ENCODE measurements at regions not wholly inside any gene's neighbourhood (a gene's known extent, or its start where the extent isn't known, plus 50 kb on each side); places are given as distances from the start of the nearest gene placed in this dataset.

DNA sequence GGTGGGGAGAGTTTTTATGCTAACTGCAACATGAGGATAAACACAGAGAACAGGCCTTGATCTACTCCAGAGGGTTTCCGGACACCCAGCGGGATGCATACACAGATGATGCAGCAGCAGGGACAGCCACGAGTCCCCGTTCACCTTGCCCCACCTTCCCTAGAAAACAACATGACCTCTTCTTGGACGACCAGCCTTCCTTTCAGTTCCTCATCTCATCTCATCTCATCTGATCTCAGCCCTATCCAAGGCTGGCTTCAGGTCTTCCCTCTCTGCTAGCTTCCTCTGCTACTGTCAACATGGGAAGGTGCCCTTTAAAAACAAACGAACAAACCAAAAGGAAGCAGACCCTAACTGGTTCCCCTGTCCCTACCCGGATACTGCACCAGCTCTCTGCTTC is 1356.2 kb downstream of the TBC1D22A start:
- no peak for TF ChIP-seq ZFX (IDR thresholded peaks at IDR 0.05)
- TF ChIP-seq, protein P1, sequence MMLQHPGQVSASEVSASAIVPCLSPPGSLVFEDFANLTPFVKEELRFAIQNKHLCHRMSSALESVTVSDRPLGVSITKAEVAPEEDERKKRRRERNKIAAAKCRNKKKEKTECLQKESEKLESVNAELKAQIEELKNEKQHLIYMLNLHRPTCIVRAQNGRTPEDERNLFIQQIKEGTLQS (IDR thresholded peaks at IDR 0.05), result no peak
- TF ChIP-seq CBX3 (IDR thresholded peaks at IDR 0.05; ENCODE audit: low read depth), result no peak
- TF ChIP-seq POLR2A (IDR thresholded peaks at IDR 0.05; ENCODE audit: borderline replicate concordance, extremely low read depth, insufficient read depth, insufficient read length), result no peak
- TF ChIP-seq TCF7L2 (IDR thresholded peaks at IDR 0.05; ENCODE audit: borderline replicate concordance, extremely low read depth, insufficient read depth, insufficient read length), result no peak
- no peak for TF ChIP-seq SIN3A (IDR thresholded peaks at IDR 0.05; ENCODE audit: low read depth)
- ChIA-PET RAD21 (ENCODE audit: low non-redundant PET in 1 of 2, low total read pairs in 2 of 2, uncharacterized antibody in 2 of 2, unreplicated experiment in 2 of 2) (no interaction called here), CTCF (no interaction called here), POLR2A (no interaction called here)
- no peak for DNase-seq (ENCODE audit: low read depth, low spot score)
- no peaks in the 10 kb centered on the region for H4K20me1 ChIP-seq (ENCODE audit: insufficient read depth)
- no peak for ATAC-seq
- intact Hi-C loops (cut with micrococcal nuclease), result no loop called here
- no peaks in the 10 kb centered on the region; a peak in 1 of 4 replicates for H3K9me3 ChIP-seq (ENCODE audit: control insufficient read depth in 1 of 2, insufficient read depth in 1 of 2, low read depth in 1 of 2, low read length in 2 of 2)
- H3K4me1 ChIP-seq (ENCODE audit: control insufficient read depth in 1 of 2, insufficient read depth in 2 of 2, low read length in 2 of 2), result no peaks in the 10 kb centered on the region
- no peaks in the 10 kb centered on the region for H3K9me2 ChIP-seq (ENCODE audit: insufficient read depth)
- BruUV-seq (replicated peaks), result no TSS peak
- no peak overlapping the region for H3K4me3 ChIP-seq (replicated peaks in 1 of 2; ENCODE audit: low read depth in 1 of 2, low read length in 2 of 2)
- no peaks in the 10 kb centered on the region for H3K36me3 ChIP-seq (ENCODE audit: control insufficient read depth in 1 of 2, insufficient read depth in 2 of 2, low read length in 2 of 2)
- no peak overlapping the region for H3K27ac ChIP-seq (ENCODE audit: low read depth, low read length)
- no peaks in the 10 kb centered on the region for H3K79me2 ChIP-seq (ENCODE audit: insufficient read depth, low read length)
- H3K27me3 ChIP-seq (ENCODE audit: insufficient read depth, low read length), result no peaks in the 10 kb centered on the region
- no peak overlapping the region for H3K4me2 ChIP-seq (ENCODE audit: low read length)
- no peak overlapping the region for H2AFZ ChIP-seq (ENCODE audit: low read depth, low read length, poor library complexity, severe bottlenecking)
- no peak overlapping the region for H3K9ac ChIP-seq (ENCODE audit: low read length)

DNA sequence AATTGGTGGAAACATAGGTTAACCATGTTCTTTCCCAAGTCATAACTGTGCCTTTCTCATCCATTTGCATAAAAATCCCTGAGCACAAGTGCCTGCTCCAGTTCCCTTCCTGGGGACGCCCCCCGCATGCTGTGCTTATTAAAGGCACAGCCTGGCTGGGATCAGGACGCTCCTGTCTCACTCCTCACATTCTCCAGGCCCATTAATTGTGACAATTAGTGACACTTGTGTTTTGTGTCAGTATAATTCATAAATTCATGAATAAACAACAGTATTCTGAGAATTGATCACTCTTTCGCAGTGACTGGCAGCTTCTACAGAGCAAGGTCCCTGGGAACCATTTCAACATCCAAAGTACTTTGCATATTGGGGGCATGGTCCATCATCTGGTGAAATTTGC is 1354.4 kb downstream of the TBC1D22A start:
- Histone ChIP-seq H3K4me1 (ENCODE audit: control insufficient read depth in 1 of 2, insufficient read depth in 2 of 2, low read length in 2 of 2) (no peaks in the 10 kb centered on the region), H3K4me3 (replicated peaks in 1 of 2; ENCODE audit: low read depth in 1 of 2, low read length in 2 of 2) (no peak overlapping the region), H3K9ac (ENCODE audit: low read length) (no peak overlapping the region), H3K4me2 (ENCODE audit: low read length) (no peak overlapping the region), H2AFZ (ENCODE audit: low read depth, low read length, poor library complexity, severe bottlenecking) (no peak overlapping the region), H3K9me2 (ENCODE audit: insufficient read depth) (no peaks in the 10 kb centered on the region), H3K9me3 (ENCODE audit: control insufficient read depth in 1 of 2, insufficient read depth in 1 of 2, low read depth in 1 of 2, low read length in 2 of 2) (no peaks in the 10 kb centered on the region; a peak in 1 of 4 replicates), H3K27ac (ENCODE audit: low read depth, low read length) (no peak overlapping the region), H3K36me3 (ENCODE audit: control insufficient read depth in 1 of 2, insufficient read depth in 2 of 2, low read length in 2 of 2) (no peaks in the 10 kb centered on the region), H3K27me3 (ENCODE audit: insufficient read depth, low read length) (no peaks in the 10 kb centered on the region), H3K79me2 (ENCODE audit: insufficient read depth, low read length) (no peaks in the 10 kb centered on the region), H4K20me1 (ENCODE audit: insufficient read depth) (no peaks in the 10 kb centered on the region)
- ChIA-PET POLR2A (no interaction called here), CTCF (no interaction called here), RAD21 (ENCODE audit: low non-redundant PET in 1 of 2, low total read pairs in 2 of 2, uncharacterized antibody in 2 of 2, unreplicated experiment in 2 of 2) (no interaction called here)
- intact Hi-C loops (cut with micrococcal nuclease), result no loop called here
- DNase-seq (ENCODE audit: low read depth, low spot score) (no peak), ATAC-seq (no peak)
- no TSS peak for BruUV-seq (replicated peaks)
- TF ChIP-seq CEBPB (IDR thresholded peaks at IDR 0.05; ENCODE audit: low read depth) (no peak), EZH2 (IDR thresholded peaks at IDR 0.05) (no peak), EZH2phosphoT487 (IDR thresholded peaks at IDR 0.05; ENCODE audit: borderline replicate concordance) (no peak), TCF7L2 (IDR thresholded peaks at IDR 0.05; ENCODE audit: borderline replicate concordance, extremely low read depth, insufficient read depth, insufficient read length) (no peak), ZFX (IDR thresholded peaks at IDR 0.05) (no peak), SRF (IDR thresholded peaks at IDR 0.05; ENCODE audit: low read depth) (no peak), RAD21 (IDR thresholded peaks at IDR 0.05; ENCODE audit: low read depth) (no peak), SIN3A (IDR thresholded peaks at IDR 0.05; ENCODE audit: low read depth) (no peak), YY1 (IDR thresholded peaks at IDR 0.05; ENCODE audit: extremely low read depth, insufficient replicate concordance, low read depth, low read length) (no peak)
- TF ChIP-seq, protein P2, sequence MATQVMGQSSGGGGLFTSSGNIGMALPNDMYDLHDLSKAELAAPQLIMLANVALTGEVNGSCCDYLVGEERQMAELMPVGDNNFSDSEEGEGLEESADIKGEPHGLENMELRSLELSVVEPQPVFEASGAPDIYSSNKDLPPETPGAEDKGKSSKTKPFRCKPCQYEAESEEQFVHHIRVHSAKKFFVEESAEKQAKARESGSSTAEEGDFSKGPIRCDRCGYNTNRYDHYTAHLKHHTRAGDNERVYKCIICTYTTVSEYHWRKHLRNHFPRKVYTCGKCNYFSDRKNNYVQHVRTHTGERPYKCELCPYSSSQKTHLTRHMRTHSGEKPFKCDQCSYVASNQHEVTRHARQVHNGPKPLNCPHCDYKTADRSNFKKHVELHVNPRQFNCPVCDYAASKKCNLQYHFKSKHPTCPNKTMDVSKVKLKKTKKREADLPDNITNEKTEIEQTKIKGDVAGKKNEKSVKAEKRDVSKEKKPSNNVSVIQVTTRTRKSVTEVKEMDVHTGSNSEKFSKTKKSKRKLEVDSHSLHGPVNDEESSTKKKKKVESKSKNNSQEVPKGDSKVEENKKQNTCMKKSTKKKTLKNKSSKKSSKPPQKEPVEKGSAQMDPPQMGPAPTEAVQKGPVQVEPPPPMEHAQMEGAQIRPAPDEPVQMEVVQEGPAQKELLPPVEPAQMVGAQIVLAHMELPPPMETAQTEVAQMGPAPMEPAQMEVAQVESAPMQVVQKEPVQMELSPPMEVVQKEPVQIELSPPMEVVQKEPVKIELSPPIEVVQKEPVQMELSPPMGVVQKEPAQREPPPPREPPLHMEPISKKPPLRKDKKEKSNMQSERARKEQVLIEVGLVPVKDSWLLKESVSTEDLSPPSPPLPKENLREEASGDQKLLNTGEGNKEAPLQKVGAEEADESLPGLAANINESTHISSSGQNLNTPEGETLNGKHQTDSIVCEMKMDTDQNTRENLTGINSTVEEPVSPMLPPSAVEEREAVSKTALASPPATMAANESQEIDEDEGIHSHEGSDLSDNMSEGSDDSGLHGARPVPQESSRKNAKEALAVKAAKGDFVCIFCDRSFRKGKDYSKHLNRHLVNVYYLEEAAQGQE (IDR thresholded peaks at IDR 0.05; ENCODE audit: low read depth), result no peak
- TF ChIP-seq, protein P3, sequence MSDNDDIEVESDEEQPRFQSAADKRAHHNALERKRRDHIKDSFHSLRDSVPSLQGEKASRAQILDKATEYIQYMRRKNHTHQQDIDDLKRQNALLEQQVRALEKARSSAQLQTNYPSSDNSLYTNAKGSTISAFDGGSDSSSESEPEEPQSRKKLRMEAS (IDR thresholded peaks at IDR 0.05), result no peak
- TF ChIP-seq, protein P4, sequence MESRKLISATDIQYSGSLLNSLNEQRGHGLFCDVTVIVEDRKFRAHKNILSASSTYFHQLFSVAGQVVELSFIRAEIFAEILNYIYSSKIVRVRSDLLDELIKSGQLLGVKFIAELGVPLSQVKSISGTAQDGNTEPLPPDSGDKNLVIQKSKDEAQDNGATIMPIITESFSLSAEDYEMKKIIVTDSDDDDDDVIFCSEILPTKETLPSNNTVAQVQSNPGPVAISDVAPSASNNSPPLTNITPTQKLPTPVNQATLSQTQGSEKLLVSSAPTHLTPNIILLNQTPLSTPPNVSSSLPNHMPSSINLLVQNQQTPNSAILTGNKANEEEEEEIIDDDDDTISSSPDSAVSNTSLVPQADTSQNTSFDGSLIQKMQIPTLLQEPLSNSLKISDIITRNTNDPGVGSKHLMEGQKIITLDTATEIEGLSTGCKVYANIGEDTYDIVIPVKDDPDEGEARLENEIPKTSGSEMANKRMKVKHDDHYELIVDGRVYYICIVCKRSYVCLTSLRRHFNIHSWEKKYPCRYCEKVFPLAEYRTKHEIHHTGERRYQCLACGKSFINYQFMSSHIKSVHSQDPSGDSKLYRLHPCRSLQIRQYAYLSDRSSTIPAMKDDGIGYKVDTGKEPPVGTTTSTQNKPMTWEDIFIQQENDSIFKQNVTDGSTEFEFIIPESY (IDR thresholded peaks at IDR 0.05; ENCODE audit: extremely low read depth, insufficient replicate concordance, low read length), result no peak
